ENCODE measurements at regions not wholly inside any gene's neighbourhood (a gene's known extent, or its start where the extent isn't known, plus 50 kb on each side); places are given as distances from the start of the nearest gene placed in this dataset.

- H3K27me3 ChIP-seq (ENCODE audit: insufficient read depth, poor library complexity, severe bottlenecking): no peaks in the 10 kb centered on the region
- TF ChIP-seq GABPA (IDR thresholded peaks at IDR 0.05; ENCODE audit: low read depth): no peak
- TF ChIP-seq POLR2AphosphoS5 (IDR thresholded peaks at IDR 0.05; ENCODE audit: low read depth): no peak
- TF ChIP-seq REST (IDR thresholded peaks at IDR 0.05; ENCODE audit: insufficient replicate concordance, low read depth): no peak
- no peak for TF ChIP-seq CTCF (IDR thresholded peaks at IDR 0.05; ENCODE audit: insufficient read depth, low read length)
- no peak for TF ChIP-seq SPI1 (IDR thresholded peaks at IDR 0.05; ENCODE audit: borderline replicate concordance, low read depth)
- no peak for DNase-seq (ENCODE audit: low read depth in 1 of 2, low spot score in 1 of 2)
- H3K4me3 ChIP-seq (replicated peaks; ENCODE audit: insufficient read depth, low read length): no peak overlapping the region
- H3K27ac ChIP-seq (replicated peaks): no peak overlapping the region
Observed at GRCh38 chr5:34570721-34571676, 85.1 kb upstream of the RAI14 start.

- Histone ChIP-seq H3K4me3 (replicated peaks; ENCODE audit: insufficient read depth, low read length) (no peak overlapping the region), H3K27ac (replicated peaks) (no peak overlapping the region), H3K27me3 (ENCODE audit: insufficient read depth, poor library complexity, severe bottlenecking) (no peaks in the 10 kb centered on the region)
- DNase-seq (ENCODE audit: low read depth in 1 of 2, low spot score in 1 of 2): no peak
- TF ChIP-seq SPI1 (IDR thresholded peaks at IDR 0.05; ENCODE audit: borderline replicate concordance, low read depth) (no peak), GABPA (IDR thresholded peaks at IDR 0.05; ENCODE audit: low read depth) (no peak), REST (IDR thresholded peaks at IDR 0.05; ENCODE audit: insufficient replicate concordance, low read depth) (no peak), POLR2AphosphoS5 (IDR thresholded peaks at IDR 0.05; ENCODE audit: low read depth) (no peak), CTCF (IDR thresholded peaks at IDR 0.05; ENCODE audit: insufficient read depth, low read length) (no peak)
Observed at GRCh38 chr5:34571677-34572041, 84.5 kb upstream of the RAI14 start.

- TF ChIP-seq GABPA (IDR thresholded peaks at IDR 0.05; ENCODE audit: low read depth) (no peak), POLR2AphosphoS5 (IDR thresholded peaks at IDR 0.05; ENCODE audit: low read depth) (no peak), SPI1 (IDR thresholded peaks at IDR 0.05; ENCODE audit: borderline replicate concordance, low read depth) (no peak), CTCF (IDR thresholded peaks at IDR 0.05; ENCODE audit: insufficient read depth, low read length) (no peak), REST (IDR thresholded peaks at IDR 0.05; ENCODE audit: insufficient replicate concordance, low read depth) (no peak)
- no peak overlapping the region for H3K27ac ChIP-seq (replicated peaks)
- DNase-seq (ENCODE audit: low read depth in 1 of 2, low spot score in 1 of 2): no peak
Observed at GRCh38 chr5:34574936-34575467, 81.1 kb upstream of the RAI14 start.

More at GRCh38 chr5:34574936-34575467, 81.1 kb upstream of the RAI14 start:
- H3K27me3 ChIP-seq (ENCODE audit: insufficient read depth, poor library complexity, severe bottlenecking): no peaks in the 10 kb centered on the region
- H3K4me3 ChIP-seq (replicated peaks; ENCODE audit: insufficient read depth, low read length): no peak overlapping the region

Measured in HL-60 (cell line).